KOPT-K1 (cell line): ENCODE measurements at regions not wholly inside any gene's neighbourhood (a gene's known extent, or its start where the extent isn't known, plus 50 kb on each side); places are given as distances from the start of the nearest gene placed in this dataset.

Experiments
- H3K27ac ChIP-seq: fragments of 200-600 bp; sonication (generic); 2 replicates; pipeline ENCODE4 v1.5.1; 2016; ENCODE audit warnings: antibody characterized with exemption, mild to moderate bottlenecking, low read depth, low read length; ENCODE audit not compliant: poor library complexity, severe bottlenecking
- H3K36me3 ChIP-seq: fragments of 200-600 bp; sonication (generic); 2 replicates; pipeline ENCODE4 v1.5.1; 2017; ENCODE audit warnings: antibody characterized with exemption, mild to moderate bottlenecking, low read length, moderate library complexity; ENCODE audit not compliant: insufficient read depth
- H3K9me3 ChIP-seq: fragments of 200-600 bp; sonication (generic); 2 replicates; pipeline ENCODE4 v1.5.1; 2017; ENCODE audit warnings: antibody characterized with exemption, low read length, mild to moderate bottlenecking; ENCODE audit not compliant: insufficient read depth, poor library complexity, severe bottlenecking

DNA sequence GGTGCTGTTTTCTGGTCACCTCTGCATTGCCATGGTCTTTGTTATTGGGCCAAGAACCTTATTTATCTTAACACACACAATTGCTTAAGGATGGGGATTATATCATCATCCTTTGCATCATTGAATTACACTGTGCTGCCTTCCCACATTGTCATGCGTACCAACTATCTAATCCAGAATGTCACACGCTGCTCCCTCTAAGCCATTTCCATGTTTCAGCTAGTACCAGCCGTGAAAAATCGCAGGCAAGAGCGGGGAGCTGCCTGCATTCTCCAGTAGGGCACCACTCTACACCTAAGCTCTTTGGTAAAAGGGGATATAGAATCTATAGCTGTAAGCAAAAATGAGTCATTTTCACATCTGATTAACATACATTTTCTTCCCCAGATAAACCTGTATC, 277.0 kb downstream of the PRL start:
- Histone ChIP-seq H3K36me3 (peaks cover 61% of the 10 kb centered on the region), H3K9me3 (peaks cover 9% of the 10 kb centered on the region), H3K27ac (peak overlapping the region; percentile 100)

DNA sequence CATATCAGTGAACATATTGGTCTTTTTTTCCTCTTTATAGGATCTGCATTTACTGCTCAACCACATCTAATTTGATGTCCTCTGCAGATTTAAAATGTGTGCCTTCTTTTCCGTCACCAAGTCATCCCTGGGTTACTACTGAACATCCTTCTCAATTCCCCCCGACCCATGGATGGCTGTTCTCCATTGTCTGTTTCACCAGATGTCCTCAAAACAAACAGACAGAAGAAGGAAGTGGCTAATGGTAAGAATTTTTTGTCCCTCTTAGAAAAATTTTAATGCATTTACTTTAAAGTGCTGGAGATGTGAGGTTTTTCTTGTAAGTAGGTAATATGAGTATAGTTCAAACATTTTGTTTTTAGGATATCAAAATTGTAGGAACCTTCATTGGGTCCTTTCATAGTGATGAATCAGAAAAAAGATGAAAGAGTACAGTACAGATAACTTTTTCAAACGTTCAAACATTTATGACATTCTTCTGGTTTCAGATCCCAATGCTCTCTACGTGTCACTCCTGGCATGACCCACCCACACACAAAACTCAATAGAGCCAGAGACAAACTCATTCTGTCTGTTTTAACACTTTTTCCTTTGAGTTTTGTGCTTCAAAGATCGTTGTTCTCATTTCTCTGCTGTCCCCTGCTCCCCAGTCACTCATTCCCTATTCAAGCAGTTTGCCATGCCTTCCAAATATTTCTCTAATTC, 276.4 kb downstream of the PRL start:
- peaks cover 9% of the 10 kb centered on the region for H3K9me3 ChIP-seq
- peaks cover 55% of the 10 kb centered on the region for H3K36me3 ChIP-seq
- H3K27ac ChIP-seq: peak overlapping the region; percentile 100

DNA sequence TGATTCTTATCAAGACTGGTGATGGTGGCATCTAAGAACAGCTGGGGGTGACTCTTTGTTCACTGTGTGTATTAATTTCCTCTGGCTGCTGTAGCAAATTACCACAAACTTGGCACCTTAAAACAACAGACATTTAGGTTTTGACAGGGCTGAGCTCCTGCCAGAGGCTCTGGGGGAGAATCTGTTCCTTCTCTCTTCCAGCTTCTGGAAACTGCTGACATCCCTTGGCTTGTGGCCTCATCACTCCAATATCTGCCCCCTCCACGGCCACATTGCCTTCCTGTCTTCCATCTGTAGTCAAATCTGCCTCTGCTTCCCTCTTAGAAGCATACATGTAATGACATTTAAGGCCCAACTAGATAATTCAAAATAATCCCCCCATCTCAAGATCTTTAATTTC, 274.9 kb downstream of the PRL start:
- peaks cover 44% of the 10 kb centered on the region for H3K36me3 ChIP-seq
- H3K27ac ChIP-seq: peak overlapping the region; percentile 100
- peaks cover 9% of the 10 kb centered on the region for H3K9me3 ChIP-seq

DNA sequence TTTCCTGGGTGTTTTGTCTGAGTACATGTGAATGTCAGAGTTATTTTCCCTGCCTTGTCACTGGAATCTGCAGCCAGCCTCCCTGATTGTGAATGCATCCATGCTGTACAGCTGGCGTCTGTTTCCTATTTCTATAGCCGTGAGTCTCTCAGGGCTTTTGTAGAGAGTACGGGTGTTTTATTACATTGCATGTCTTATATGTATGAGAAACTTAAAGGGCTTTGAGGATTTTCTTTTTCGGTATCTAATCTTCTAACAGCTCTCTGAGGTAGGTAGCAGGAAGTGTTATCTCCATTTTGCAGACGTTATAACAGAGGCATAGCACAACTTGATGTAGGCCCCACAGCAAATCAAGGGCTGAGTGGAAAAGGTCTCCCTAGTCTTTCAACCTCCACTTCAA, 272.9 kb downstream of the PRL start:
- Histone ChIP-seq H3K27ac (peak overlapping the region; percentile 100), H3K36me3 (peaks cover 48% of the 10 kb centered on the region), H3K9me3 (peaks cover 9% of the 10 kb centered on the region)

DNA sequence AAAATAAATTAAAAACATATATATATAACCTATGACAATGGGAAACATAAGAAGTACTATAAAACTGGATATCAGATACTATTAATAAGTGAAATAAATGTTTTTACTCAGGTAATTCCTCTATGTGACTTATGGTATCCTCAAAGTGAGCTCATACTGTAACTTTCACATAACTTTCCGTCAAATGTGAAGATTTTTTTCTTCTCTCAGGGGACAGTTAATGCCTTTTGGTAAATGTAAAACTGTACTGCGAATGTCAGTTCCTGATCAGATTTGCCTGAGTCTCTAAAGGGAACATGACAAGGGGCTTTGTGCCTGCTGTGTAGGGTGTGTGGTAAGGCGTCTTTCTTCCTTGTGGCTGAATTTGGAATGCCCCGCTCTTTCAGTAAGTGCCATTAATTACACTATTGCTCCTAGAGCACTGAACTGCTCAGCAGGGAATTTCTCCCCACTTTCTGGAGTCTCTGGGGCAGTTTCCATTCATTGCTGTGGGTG, 271.8 kb downstream of the PRL start:
- Histone ChIP-seq H3K36me3 (peaks cover 41% of the 10 kb centered on the region), H3K9me3 (peaks cover 9% of the 10 kb centered on the region), H3K27ac (peak overlapping the region; percentile 100)

DNA sequence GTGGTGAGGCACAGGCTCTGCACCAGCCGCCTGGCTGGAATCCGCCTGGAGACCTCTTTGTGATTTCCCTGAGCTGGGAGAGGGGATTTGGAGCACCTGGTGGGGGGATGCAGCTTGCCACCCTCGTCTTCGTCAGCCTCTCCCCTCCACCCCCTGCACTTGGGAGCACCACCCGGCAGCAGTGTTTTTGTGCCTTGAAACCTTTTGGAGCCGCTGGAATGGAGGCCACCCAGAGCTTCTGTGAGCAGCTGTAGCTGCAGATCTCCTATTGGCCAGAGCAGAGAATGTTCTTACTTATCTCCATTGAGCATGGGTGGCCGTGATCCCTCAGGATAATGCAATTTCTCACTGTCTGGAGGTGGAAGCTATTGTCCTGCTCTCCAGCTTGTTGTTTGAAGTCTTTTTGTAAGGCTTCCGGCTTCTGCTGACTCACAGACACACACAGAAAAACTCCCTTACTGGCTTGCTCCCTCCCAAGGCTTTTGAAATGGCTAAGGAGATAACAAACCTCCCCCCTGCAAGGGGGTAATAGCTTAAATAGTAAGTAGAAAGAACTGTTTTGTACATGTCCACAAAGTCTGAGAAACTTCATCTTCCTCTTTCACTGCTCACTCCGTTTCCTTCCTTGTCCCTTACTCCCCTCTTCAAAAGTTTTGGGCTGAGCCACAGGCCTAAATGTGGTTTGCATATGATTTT, 271.2 kb downstream of the PRL start:
- Histone ChIP-seq H3K9me3 (peaks cover 9% of the 10 kb centered on the region), H3K36me3 (peaks cover 41% of the 10 kb centered on the region), H3K27ac (peak overlapping the region; percentile 100)

DNA sequence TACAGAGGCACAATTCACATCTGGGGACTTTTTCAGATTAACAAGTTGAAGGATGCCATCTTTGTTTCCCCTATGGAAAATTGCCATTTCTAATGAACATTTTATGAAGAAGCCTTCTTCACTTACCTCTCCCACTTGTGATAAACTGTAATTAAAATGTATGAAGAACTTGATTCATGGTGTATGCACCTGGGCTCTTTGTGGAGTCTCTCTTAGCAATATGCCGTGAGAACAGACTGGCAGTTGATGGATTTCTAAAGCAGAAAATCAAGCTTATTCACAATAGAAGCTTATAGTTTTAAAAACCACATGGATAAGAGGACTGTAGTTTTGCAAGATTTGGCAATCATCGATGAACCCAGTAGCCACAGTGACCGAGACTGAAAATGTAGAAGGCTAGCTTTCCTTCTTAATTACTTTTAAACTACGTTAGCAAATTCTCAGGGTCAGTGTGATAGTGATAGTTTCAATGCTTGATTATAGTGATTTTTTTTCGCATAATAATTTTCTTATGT, 270.6 kb downstream of the PRL start:
- peak overlapping the region; percentile 100 for H3K27ac ChIP-seq
- H3K36me3 ChIP-seq: peaks cover 38% of the 10 kb centered on the region
- peaks cover 9% of the 10 kb centered on the region for H3K9me3 ChIP-seq

DNA sequence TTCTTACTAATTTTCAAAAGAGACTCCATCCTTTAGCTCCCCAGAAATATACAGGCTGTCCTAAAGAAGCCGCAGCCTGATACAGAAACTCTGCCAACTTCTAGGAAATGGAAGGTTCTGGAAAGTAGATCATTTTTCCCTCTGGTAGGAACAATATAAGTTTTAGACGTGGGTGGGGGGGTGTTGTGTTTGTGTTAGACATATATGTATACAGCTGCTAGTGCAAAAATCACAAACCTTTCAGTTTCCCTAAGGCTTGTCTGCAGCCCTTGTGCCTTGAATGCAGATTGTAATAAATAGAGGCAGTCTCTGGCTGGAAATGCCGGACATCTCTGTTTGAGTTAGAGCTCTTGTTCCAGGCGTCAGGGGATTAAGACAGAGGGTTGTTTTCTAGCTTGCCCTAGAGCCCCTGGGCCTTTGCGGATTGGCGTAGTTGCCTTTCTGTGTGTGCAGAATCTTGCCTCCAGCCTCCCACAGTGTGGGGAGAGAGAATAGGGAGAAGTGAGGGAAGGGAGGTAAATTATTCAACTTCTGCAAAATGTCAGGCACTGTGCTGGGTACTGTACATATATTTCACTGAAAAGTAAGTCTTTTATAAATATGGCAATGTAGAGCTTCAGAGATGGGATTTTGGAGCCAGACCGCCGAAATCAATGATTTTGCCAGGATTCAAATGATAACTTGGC, 269.7 kb downstream of the PRL start:
- Histone ChIP-seq H3K36me3 (peaks cover 38% of the 10 kb centered on the region), H3K9me3 (peaks cover 2% of the 10 kb centered on the region), H3K27ac (peak overlapping the region; percentile 100)

DNA sequence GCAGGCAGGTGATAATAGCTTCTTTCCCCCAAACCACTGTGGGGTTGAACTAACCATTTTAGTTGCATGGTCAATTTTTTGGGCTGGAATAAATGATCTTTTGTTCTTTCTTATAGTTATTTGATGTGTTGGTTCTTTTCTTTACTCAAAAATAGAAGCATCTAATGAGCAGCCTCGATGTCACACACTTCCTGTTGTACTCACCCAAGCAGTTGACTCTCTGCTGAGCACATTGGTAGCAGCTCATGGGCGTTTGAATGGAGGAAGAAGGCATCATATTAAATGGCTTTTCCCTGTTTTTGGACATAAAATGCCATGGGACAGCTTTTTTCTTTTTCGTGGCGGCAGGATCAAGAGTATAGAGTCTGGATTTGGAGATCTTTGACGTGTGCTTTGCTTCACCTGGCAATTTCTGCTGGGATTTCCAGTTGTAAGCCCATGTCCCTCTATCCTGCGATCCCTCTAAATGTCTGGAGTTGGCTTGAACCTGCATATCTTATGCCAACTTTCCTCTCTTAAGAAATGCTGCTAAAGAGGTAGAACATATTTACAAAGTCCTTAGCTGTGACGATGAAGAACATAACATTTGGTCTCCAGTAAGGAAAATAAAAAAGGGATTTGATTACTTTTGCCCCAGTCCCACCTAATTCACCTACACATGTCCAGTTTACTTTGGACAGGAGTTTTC, 268.3 kb downstream of the PRL start:
- Histone ChIP-seq H3K9me3 (no peaks in the 10 kb centered on the region), H3K36me3 (peaks cover 41% of the 10 kb centered on the region), H3K27ac (peak overlapping the region; percentile 100)

DNA sequence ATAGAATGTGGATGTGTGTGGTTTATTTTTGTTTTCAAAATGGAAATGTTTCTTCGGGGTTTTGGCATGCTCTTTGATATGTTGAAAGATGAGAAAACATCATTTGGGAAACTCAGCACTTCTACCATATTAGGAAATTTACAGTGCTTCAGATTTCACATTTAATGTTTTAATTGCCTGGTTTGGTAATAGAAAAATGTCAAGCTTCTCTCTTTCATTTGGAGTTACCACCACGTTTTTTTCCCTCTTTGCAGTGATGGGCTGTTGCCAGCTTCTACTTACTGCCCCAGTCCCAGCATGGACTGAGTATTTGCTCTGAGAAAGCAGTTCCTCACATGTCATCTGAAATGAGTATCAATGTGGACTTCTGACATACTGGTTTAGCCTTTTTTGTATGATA, 267.7 kb downstream of the PRL start:
- peaks cover 46% of the 10 kb centered on the region for H3K36me3 ChIP-seq
- peak overlapping the region; percentile 100 for H3K27ac ChIP-seq
- H3K9me3 ChIP-seq: no peaks in the 10 kb centered on the region

DNA sequence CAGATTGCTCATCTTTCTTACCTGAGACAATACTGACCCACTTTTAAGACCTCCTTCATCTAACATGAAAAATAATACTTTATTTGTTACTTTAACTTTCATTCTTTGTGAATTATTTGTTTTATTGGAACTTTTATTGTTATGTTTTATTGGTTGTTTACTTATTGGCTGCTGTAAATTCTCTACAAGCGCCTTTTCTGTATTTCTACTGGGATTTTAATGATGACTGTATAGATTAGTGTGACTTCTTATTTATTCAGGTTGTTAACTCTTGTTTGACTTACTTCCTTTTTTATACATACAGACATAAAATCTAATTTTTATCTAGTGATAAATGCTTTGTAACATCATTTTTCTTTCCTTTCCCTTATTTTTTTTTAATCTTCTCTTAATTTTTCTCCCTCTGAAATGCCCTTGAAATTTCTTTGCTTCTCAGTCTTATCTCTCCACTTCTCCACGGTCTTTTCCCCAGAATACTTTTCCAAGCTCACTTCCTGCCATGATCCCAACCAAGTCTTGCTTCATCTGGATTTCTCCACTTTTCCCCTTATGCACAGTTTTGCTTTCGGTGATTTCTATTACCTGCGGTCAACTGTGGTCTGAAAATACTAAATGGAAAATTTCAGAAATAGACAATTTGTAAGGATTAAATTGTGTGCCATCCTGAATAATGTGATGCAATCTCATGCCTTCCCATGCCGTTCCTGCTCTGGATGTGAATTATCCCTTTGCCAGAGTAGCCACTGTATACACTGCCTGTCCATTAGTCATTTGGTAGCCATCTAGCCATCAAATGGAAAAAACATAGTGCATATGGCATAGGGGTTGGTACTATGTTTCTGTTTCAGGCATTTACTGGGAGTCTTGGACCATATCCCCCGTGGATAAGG, 265.9 kb downstream of the PRL start:
- peak overlapping the region; percentile 100 for H3K27ac ChIP-seq
- H3K9me3 ChIP-seq: no peaks in the 10 kb centered on the region
- H3K36me3 ChIP-seq: peaks cover 54% of the 10 kb centered on the region

DNA sequence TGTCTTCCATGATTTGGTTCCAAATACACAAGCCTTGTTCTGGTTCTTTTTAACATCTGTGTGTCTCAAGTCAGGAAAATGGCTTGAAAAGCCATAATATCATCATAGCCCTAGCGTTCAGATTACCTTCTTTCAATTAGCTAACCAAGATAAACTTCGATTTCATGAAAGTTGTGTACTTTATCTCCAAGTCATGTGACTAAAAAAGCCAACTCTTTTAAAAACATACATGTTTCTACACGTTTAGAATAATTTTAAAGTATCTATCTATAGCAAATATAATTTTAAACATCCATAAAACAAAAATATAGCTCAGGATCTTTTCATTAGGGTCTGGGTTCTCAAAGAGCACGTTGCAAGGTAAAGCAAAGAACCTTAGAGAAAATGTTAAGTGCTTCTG, 261.1 kb downstream of the PRL start:
- Histone ChIP-seq H3K36me3 (peaks cover 80% of the 10 kb centered on the region), H3K27ac (peak overlapping the region; percentile 72), H3K9me3 (peaks cover 26% of the 10 kb centered on the region)

DNA sequence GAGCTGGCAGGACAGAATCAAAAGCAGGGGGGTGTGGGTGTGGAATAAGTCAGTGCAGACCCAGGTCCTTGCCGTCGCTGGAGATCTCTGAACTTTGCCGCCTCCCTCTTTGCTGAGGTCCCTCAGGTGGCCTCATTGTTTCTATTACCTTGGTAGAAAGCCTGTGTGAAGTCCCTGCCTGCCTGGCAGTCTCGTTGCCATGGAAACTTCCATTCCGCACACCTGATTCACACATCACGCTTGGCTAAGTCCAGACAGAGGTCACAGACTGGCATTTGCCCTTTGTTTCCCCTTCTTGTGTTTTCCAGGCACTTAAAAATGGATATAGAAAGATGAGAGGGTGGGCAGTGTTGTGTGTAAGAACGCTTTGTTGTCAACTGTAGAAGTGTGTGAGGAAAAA, 260.6 kb downstream of the PRL start:
- Histone ChIP-seq H3K36me3 (peaks cover 82% of the 10 kb centered on the region), H3K9me3 (peaks cover 31% of the 10 kb centered on the region), H3K27ac (peak overlapping the region; percentile 72)

DNA sequence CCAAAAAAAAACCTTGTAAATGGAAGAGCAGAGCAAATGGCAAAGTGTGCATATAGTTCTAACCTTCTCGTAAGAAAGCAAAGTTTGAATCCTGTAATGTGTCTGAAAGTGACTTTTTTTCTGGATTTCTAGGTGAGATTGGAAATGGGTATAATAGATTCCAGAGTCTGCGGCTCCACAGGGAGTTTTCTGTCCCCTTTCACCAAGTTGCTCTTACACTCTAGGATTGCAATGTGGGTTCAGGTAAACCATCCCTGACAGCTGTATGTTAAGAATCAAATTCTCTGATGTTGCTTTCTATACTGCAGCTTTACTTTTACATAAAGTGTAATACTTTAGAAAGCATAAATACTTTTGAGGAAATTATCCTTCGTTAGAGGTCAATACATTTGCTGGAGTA, 260.1 kb downstream of the PRL start:
- Histone ChIP-seq H3K27ac (peak overlapping the region; percentile 72), H3K9me3 (peaks cover 31% of the 10 kb centered on the region), H3K36me3 (peaks cover 77% of the 10 kb centered on the region)
